ENCODE measurements at regions not wholly inside any gene's neighbourhood (a gene's known extent, or its start where the extent isn't known, plus 50 kb on each side); places are given as distances from the start of the nearest gene placed in this dataset.

DNA sequence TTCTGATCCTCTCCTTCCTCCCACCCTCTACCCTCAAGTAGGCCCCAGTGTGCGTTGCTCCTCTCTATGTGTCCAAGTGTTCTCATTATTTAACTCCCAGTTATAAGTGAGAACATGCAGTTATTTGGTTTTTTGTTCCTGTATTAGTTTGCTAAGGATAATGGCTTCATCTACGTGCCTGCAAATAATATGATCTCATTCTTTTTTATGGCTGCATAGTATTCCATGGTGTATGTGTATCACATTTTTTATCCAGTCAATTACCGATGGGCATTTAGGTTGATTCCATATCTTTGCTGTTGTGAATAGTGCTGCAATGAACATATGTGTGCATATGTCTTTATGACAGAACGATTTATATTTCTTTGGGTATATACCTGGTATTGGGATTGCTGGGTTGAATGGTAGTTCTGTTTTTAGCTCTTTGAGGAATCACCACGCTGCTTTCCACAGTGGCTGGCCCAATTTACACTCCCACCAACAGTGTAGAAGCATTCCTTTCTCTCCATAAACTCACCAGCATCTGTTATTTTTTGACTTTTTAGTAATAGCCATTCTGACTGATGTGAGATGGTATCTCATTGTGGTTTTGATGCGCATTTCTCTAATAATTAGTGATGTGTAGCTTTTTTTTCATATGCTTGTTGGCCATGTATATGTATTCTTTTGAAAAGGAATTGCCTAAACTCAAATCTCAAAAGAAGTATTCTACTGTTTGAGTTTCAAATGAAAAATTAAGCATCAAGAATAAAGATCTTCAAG lies 116.9 kb downstream of the ETS2 start:
- no peak for DNase-seq (ENCODE audit: low read depth in 1 of 2, low spot score in 2 of 2)
- Histone ChIP-seq H3K36me3 (no peaks in the 10 kb centered on the region), H3K4me3 (no peak overlapping the region), H3K4me1 (replicated peaks) (peaks cover 75% of the 10 kb centered on the region), H3K9me3 (replicated peaks) (no peaks in the 10 kb centered on the region), H3K27me3 (replicated peaks) (no peaks in the 10 kb centered on the region), H3K27ac (no peak overlapping the region)

DNA sequence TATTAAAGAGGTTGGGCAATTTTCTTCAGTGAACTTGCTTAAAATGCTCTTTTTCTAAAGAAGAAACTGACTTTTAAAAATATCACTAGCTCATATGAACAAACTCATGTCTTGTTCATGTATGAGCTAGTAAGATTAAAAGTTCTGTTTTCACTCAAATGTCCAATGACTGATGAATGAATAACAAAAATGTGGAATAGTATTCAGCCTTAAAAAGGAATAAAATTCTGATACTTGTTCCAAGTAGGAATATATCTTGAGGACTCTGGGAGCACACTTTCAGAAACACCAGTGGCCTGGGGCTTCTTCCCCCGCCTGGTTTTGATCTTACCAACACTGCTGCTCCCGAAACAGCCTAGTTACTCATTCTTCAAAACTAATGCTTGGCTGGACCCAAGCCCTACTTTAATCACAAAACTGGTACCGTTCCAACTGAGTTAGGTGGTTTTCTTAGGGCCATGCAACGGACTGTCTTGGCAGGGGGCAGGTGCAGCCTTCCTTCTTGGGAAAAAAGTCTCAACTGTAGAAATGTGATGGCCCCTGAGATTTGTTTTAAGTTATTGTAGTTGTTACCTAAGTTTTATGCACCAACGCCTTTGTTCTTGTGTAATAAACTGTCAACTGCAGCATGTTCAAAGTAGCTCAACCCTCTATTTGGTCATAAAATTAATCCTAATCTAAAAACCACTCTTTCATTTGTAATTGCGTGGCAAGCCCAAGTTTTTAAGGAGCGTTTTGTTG lies 116.0 kb downstream of the ETS2 start:
- no peaks in the 10 kb centered on the region for H3K36me3 ChIP-seq
- H3K4me1 ChIP-seq (replicated peaks) = peaks cover 69% of the 10 kb centered on the region
- no peak overlapping the region for H3K4me3 ChIP-seq
- no peak for DNase-seq (ENCODE audit: low read depth in 1 of 2, low spot score in 2 of 2)
- H3K27me3 ChIP-seq (replicated peaks) = no peaks in the 10 kb centered on the region
- H3K27ac ChIP-seq = peak overlapping the region; percentile 53
- no peaks in the 10 kb centered on the region for H3K9me3 ChIP-seq (replicated peaks)

GRCh38 chr21:38920631-38921398 lies 115.1 kb downstream of the ETS2 start:
- Histone ChIP-seq H3K9me3 (replicated peaks) (no peaks in the 10 kb centered on the region), H3K4me1 (replicated peaks) (peaks cover 63% of the 10 kb centered on the region), H3K27ac (peak overlapping the region; percentile 53), H3K27me3 (replicated peaks) (no peaks in the 10 kb centered on the region), H3K4me3 (no peak overlapping the region), H3K36me3 (no peaks in the 10 kb centered on the region)
- peak in 1 of 2 experiments; percentile 88 for DNase-seq (ENCODE audit: low read depth in 1 of 2, low spot score in 2 of 2)

GRCh38 chr21:38918607-38919346 lies 113.0 kb downstream of the ETS2 start:
- peak in 1 of 2 experiments; percentile 33 for DNase-seq (ENCODE audit: low read depth in 1 of 2, low spot score in 2 of 2)
- Histone ChIP-seq H3K36me3 (no peaks in the 10 kb centered on the region), H3K9me3 (replicated peaks) (no peaks in the 10 kb centered on the region), H3K27me3 (replicated peaks) (no peaks in the 10 kb centered on the region), H3K4me1 (replicated peaks) (peaks cover 60% of the 10 kb centered on the region), H3K4me3 (no peak overlapping the region), H3K27ac (no peak overlapping the region)

DNA sequence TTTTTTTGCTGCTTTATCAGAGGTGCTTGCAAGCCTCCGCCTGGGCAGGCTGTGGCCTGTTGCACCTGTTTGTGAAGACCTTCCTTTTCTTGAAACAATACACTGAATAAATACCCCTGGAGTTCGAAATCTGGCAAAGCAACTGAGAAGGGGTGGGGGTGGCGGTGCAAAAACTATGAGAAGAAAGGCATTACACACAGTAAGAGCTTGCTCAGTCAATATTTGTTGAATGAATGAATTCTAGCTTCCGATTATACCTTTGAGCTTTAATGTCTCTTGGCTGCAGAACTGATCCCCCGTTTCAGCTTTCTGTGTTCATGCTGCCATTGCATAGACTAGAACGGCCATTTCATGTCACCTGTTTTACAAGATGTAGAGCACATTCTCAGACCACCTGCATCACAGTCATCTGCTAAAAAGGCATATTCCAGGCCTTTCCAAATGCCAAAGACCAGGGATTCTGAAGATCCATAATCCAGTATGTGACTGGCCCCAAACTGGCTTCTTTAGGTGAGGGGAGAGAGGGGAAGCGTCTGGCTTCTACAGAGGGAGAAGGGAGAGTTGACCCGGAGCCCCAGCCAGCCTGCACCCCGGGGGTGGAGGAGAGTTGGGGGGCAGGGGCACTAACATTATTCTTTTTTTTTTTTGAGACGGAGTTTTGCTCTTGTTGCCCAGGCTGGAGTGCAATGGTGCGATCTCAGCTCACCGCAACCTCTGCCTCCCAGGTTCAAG lies 111.5 kb downstream of the ETS2 start:
- H3K9me3 ChIP-seq (replicated peaks) = no peaks in the 10 kb centered on the region

GRCh38 chr21:38916214-38916964 lies 110.7 kb downstream of the ETS2 start:
- H3K4me1 ChIP-seq (replicated peaks) = peaks cover 51% of the 10 kb centered on the region
- no peaks in the 10 kb centered on the region for H3K36me3 ChIP-seq
- no peak overlapping the region for H3K27ac ChIP-seq
- no peak overlapping the region for H3K4me3 ChIP-seq
- no peak for DNase-seq (ENCODE audit: low read depth in 1 of 2, low spot score in 2 of 2)
- no peaks in the 10 kb centered on the region for H3K9me3 ChIP-seq (replicated peaks)
- no peaks in the 10 kb centered on the region for H3K27me3 ChIP-seq (replicated peaks)

More for the DNA sequence above, 111.5 kb downstream of the ETS2 start:
- H3K4me3 ChIP-seq = no peak overlapping the region
- no peaks in the 10 kb centered on the region for H3K27me3 ChIP-seq (replicated peaks)
- no peak overlapping the region for H3K27ac ChIP-seq
- DNase-seq (ENCODE audit: low read depth in 1 of 2, low spot score in 2 of 2) = no peak
- peaks cover 59% of the 10 kb centered on the region for H3K4me1 ChIP-seq (replicated peaks)
- H3K36me3 ChIP-seq = no peaks in the 10 kb centered on the region

DNA sequence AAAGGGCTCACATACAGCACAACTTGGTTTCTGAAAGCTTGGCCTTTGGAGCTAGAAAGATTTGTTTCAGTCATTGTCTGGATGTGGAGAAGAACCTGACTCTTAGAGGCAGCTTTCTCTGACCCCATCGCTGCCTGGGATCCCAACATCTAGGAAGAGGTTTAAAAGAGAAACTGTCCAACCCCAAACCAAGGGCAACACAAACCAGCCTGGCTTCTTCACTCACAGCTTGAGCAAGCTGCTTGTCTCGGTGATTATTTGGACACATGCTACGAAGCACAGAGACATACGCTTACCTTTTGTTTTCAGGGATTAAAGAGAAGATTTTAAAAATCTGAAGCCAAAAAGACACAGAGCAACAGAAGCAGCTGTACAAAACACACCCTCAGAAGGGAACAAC lies 109.8 kb downstream of the ETS2 start:
- Histone ChIP-seq H3K27me3 (replicated peaks) (no peaks in the 10 kb centered on the region), H3K9me3 (replicated peaks) (no peaks in the 10 kb centered on the region), H3K36me3 (no peaks in the 10 kb centered on the region), H3K4me3 (no peak overlapping the region), H3K27ac (no peak overlapping the region), H3K4me1 (replicated peaks) (peaks cover 52% of the 10 kb centered on the region)
- DNase-seq (ENCODE audit: low read depth in 1 of 2, low spot score in 2 of 2) = no peak

DNA sequence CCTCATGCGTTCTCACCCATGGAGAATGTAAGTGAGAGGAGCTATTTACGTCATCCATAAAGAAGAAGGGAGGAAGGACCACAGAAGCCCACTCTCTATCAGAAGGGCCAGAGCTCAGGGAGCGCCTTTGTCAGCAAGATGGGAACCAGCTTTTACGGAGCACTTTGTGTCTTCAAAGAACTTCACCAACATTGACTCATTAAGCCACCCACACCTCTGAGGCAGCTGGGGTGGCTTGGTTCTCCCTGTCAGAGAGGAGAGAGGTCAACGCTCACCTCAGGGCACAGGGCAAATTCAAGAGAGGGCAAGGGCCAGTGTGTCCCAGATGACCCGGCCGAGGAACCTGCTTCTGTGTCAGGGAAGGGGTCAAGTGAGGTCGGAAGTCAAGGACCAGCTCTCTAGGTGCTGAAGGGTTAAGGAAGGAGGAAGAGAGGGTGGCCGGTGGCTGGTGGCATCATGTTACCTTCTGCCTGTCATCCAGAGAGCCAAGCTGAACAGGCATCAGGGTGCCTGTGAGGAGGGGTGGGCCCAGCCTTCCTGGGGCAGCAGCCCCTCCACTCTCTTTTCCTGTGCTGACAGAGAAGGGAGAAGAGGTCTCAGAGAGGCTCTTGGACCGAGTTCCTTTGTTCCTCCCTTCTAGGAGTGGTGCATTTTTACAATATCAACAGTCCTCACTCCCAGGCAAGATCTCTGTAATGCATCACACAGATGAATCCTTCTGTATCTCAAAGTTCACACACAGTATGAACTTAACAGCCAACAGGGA lies 109.0 kb downstream of the ETS2 start:
- Histone ChIP-seq H3K4me3 (no peak overlapping the region), H3K27ac (no peak overlapping the region), H3K27me3 (replicated peaks) (no peaks in the 10 kb centered on the region), H3K9me3 (replicated peaks) (no peaks in the 10 kb centered on the region), H3K36me3 (no peaks in the 10 kb centered on the region), H3K4me1 (replicated peaks) (peaks cover 47% of the 10 kb centered on the region)
- DNase-seq (ENCODE audit: low read depth in 1 of 2, low spot score in 2 of 2) = no peak

DNA sequence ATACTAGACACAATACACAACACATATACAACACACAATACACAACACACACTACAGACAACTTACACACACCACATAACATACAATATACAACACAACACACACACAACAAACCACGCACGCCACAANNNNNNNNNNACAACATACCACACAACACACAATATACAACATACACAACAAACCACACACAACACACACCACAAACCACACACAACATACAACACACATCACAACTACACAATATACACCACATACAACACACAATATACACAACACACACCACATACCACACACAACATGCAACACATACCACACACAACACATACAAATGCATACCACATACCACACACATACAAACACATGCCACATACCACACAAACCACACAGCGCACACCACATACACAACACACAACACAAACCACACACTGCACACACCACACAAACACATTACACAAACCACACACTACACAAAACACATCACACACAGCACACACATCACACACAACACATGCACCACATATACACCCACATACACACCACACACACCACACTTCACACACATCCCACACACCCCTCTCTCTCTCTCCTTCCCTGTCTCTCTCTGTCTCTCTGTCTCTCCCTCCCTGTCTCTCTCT lies 108.3 kb downstream of the ETS2 start:
- Histone ChIP-seq H3K36me3 (no peaks in the 10 kb centered on the region), H3K4me1 (replicated peaks) (peaks cover 40% of the 10 kb centered on the region), H3K27me3 (replicated peaks) (no peaks in the 10 kb centered on the region), H3K4me3 (no peak overlapping the region), H3K9me3 (replicated peaks) (no peaks in the 10 kb centered on the region), H3K27ac (no peak overlapping the region)
- DNase-seq (ENCODE audit: low read depth in 1 of 2, low spot score in 2 of 2) = no peak

- no peaks in the 10 kb centered on the region for H3K36me3 ChIP-seq
- H3K4me3 ChIP-seq = no peak overlapping the region
- peak; percentile 38 to 68 for DNase-seq (ENCODE audit: low read depth in 1 of 2, low spot score in 2 of 2)
- no peak overlapping the region for H3K27ac ChIP-seq
- H3K4me1 ChIP-seq (replicated peaks) = peaks cover 33% of the 10 kb centered on the region
- H3K27me3 ChIP-seq (replicated peaks) = no peaks in the 10 kb centered on the region
- H3K9me3 ChIP-seq (replicated peaks) = no peaks in the 10 kb centered on the region
These were observed 107.6 kb downstream of the ETS2 start for GRCh38 chr21:38913120-38913892.

DNA sequence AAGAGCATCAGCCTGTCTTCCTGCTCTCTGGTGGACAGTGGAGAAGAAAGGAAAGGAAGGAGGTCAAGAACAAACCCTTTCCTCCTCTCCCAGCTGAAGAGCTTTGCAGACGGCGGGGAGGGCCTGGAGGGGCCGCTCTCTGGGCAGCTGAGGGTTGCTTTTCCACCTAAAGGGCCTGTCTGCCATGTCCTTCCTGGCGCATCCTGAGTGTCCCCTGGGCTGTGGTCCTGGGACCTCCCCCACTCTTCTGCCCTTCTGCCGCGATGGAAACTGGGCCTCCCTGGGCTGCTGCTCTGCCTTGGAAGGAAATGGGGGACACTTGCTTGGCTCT lies 107.0 kb downstream of the ETS2 start:
- Histone ChIP-seq H3K27me3 (replicated peaks) (no peaks in the 10 kb centered on the region), H3K4me1 (replicated peaks) (peaks cover 32% of the 10 kb centered on the region), H3K36me3 (no peaks in the 10 kb centered on the region), H3K27ac (no peak overlapping the region), H3K4me3 (no peak overlapping the region), H3K9me3 (replicated peaks) (no peaks in the 10 kb centered on the region)
- peak in 1 of 2 experiments; percentile 20 for DNase-seq (ENCODE audit: low read depth in 1 of 2, low spot score in 2 of 2)
